GM23338 (cell line): ENCODE measurements at regions not wholly inside any gene's neighbourhood (a gene's known extent, or its start where the extent isn't known, plus 50 kb on each side); places are given as distances from the start of the nearest gene placed in this dataset.

Experiments used
- ATAC-seq: fragments of 200-7000 bp; cut with Tn5 transposase; 3 replicates; pipeline ENCODE4 v1.9.1; 2020
- DNase-seq: peaks from one replicate; pipeline ENCODE4 v3.0.0-alpha.2; 2015; ENCODE audit warnings: low spot score
- H2AFZ ChIP-seq: fragments of 200-600 bp; sonication (generic); 2 replicates; pipeline ENCODE4 v1.8.0; 2016; ENCODE audit warnings: antibody characterized with exemption, mild to moderate bottlenecking, moderate library complexity
- H3F3A ChIP-seq: fragments of 200-600 bp; sonication (generic); replicated peaks from 2 replicates; pipeline ENCODE4 v1.8.0; 2017; ENCODE audit warnings: antibody characterized with exemption, mixed run types, low read depth
- H3K27ac ChIP-seq: fragments of 200-600 bp; sonication (generic); 2 replicates; pipeline ENCODE4 v1.6.1; 2016; ENCODE audit warnings: low read depth
- H3K27me3 ChIP-seq: fragments of 200-600 bp; sonication (generic); 2 replicates; pipeline ENCODE4 v1.8.0; 2016; ENCODE audit warnings: mild to moderate bottlenecking, mixed run types, moderate library complexity; ENCODE audit not compliant: insufficient read depth
- H3K36me3 ChIP-seq: fragments of 200-600 bp; sonication (generic); 2 replicates; pipeline ENCODE4 v1.8.0; 2016; ENCODE audit warnings: mild to moderate bottlenecking; ENCODE audit not compliant: insufficient read depth
- H3K4me1 ChIP-seq: fragments of 200-600 bp; sonication (generic); 2 replicates; pipeline ENCODE4 v1.8.0; 2016; ENCODE audit warnings: mild to moderate bottlenecking, moderate library complexity; ENCODE audit not compliant: insufficient read depth
- H3K4me2 ChIP-seq: fragments of 200-600 bp; sonication (generic); 2 replicates; pipeline ENCODE4 v1.7.1; 2017; ENCODE audit warnings: mixed run types
- H3K4me3 ChIP-seq: fragments of 200-600 bp; sonication (generic); 2 replicates; pipeline ENCODE4 v1.6.1; 2016; ENCODE audit warnings: mixed run types
- H3K79me2 ChIP-seq: fragments of 200-600 bp; sonication (generic); replicated peaks from 2 replicates; pipeline ENCODE4 v1.8.0; 2017; ENCODE audit warnings: mild to moderate bottlenecking; ENCODE audit not compliant: insufficient read depth
- H3K9me2 ChIP-seq: fragments of 200-600 bp; sonication (generic); 2 replicates; pipeline ENCODE4 v1.8.0; 2017; ENCODE audit not compliant: insufficient read depth
- H4K20me1 ChIP-seq: fragments of 200-600 bp; sonication (generic); replicated peaks from 2 replicates; pipeline ENCODE4 v1.8.0; 2017; ENCODE audit warnings: mild to moderate bottlenecking; ENCODE audit not compliant: insufficient read depth
- H3K27ac Mint-ChIP-seq: 2 replicates; pipeline ENCODE4 v1.8.0; 2020; ENCODE audit warnings: inconsistent platforms, mild to moderate bottlenecking, moderate library complexity, mixed read lengths
- H3K27me3 Mint-ChIP-seq: 3 replicates; pipeline ENCODE4 v1.8.0; 2022; ENCODE audit warnings: low read depth, mild to moderate bottlenecking, moderate library complexity, mixed read lengths, inconsistent platforms; ENCODE audit not compliant: insufficient read depth, poor library complexity
- H3K36me3 Mint-ChIP-seq: 3 replicates; pipeline ENCODE4 v1.8.0; 2021; ENCODE audit warnings: low read depth, mild to moderate bottlenecking, inconsistent platforms, moderate library complexity, mixed read lengths
- H3K4me1 Mint-ChIP-seq: 3 replicates; pipeline ENCODE4 v1.8.0; 2020; ENCODE audit warnings: mild to moderate bottlenecking, inconsistent platforms, mixed read lengths
- H3K4me3 Mint-ChIP-seq: 3 replicates; pipeline ENCODE4 v1.8.0; 2021; ENCODE audit warnings: moderate library complexity, mild to moderate bottlenecking, inconsistent platforms, mixed read lengths
- H3K9me3 Mint-ChIP-seq: 3 replicates; pipeline ENCODE4 v1.8.0; 2020; ENCODE audit warnings: moderate library complexity, mild to moderate bottlenecking, inconsistent platforms, mixed read lengths
- JUNB ChIP-seq: IDR thresholded peaks from one replicate; pipeline ENCODE4 v1.6.1; 2016; ENCODE audit warnings: antibody characterized with exemption; ENCODE audit not compliant: unreplicated experiment
- NANOG ChIP-seq: IDR thresholded peaks from 2 replicates; pipeline ENCODE4 v1.6.1; 2016; ENCODE audit warnings: antibody characterized with exemption, borderline replicate concordance
- POLR2AphosphoS5 ChIP-seq: IDR thresholded peaks from 2 replicates; pipeline ENCODE4 v1.6.1; 2016; ENCODE audit warnings: antibody characterized with exemption, low read depth
- STAT1 ChIP-seq: IDR thresholded peaks from one replicate; pipeline ENCODE4 v1.6.1; 2016; ENCODE audit warnings: antibody characterized with exemption; ENCODE audit not compliant: unreplicated experiment
- ZNF331 ChIP-seq: fragments of 250-450 bp; sonication (Bioruptor Pico); IDR thresholded peaks from 2 replicates; pipeline ENCODE4 v1.5.0; 2020; ENCODE audit warnings: low read depth, mild to moderate bottlenecking, moderate library complexity
- TF ChIP-seq, protein P1 (sequence below): fragments of 250-450 bp; sonication (Bioruptor Pico); IDR thresholded peaks from 2 replicates; pipeline ENCODE4 v1.5.0; 2020; ENCODE audit warnings: mild to moderate bottlenecking, moderate library complexity
- TF ChIP-seq, protein P2 (sequence below): IDR thresholded peaks from one replicate; pipeline ENCODE4 v1.6.1; 2018; ENCODE audit warnings: antibody characterized with exemption; ENCODE audit not compliant: unreplicated experiment
- TF ChIP-seq, protein P3 (sequence below), 2 experiments: fragments of 200-600 bp in 1 of 2; sonication (generic) in 1 of 2; conservative IDR thresholded peaks; 2 replicates each; pipeline versions ENCODE4 v1.5.1 to v1.6.1; 2016 to 2017; ENCODE audit warnings: antibody characterized with exemption in 2 of 2, low read depth in 2 of 2, mild to moderate bottlenecking in 2 of 2, moderate library complexity in 1 of 2

GRCh38 chr12:15033029-15033428 lies 60.2 kb downstream of the PDE6H start:
- no peak overlapping the region for H3K4me3 Mint-ChIP-seq
- no peak overlapping the region for H3K4me2 ChIP-seq

More at GRCh38 chr12:15033029-15033428, 60.2 kb downstream of the PDE6H start:
- Mint-ChIP-seq H3K9me3 (peaks cover 4% of the 10 kb centered on the region; the same call in 1 of the 3 replicates), H3K4me1 (peaks cover 33% of the 10 kb centered on the region), H3K36me3 (peaks cover 2% of the 10 kb centered on the region; the same call in 2 of the 3 replicates), H3K27ac (no peak overlapping the region), H3K27me3 (peaks cover 4% of the 10 kb centered on the region)
- Histone ChIP-seq H4K20me1 (no peaks in the 10 kb centered on the region), H2AFZ (no peak overlapping the region), H3K79me2 (no peaks in the 10 kb centered on the region), H3K9me2 (peaks cover 11% of the 10 kb centered on the region; the same call in 1 of the 2 replicates), H3K4me3 (no peak overlapping the region), H3F3A (no peaks in the 10 kb centered on the region), H3K27me3 (no peaks in the 10 kb centered on the region), H3K27ac (no peak overlapping the region), H3K36me3 (no peaks in the 10 kb centered on the region), H3K4me1 (peaks cover 20% of the 10 kb centered on the region)
- DNase-seq: no peak
- TF ChIP-seq ZNF331 (no peak), POLR2AphosphoS5 (no peak), STAT1 (no peak), NANOG (no peak), JUNB (no peak)
- TF ChIP-seq, protein P1, sequence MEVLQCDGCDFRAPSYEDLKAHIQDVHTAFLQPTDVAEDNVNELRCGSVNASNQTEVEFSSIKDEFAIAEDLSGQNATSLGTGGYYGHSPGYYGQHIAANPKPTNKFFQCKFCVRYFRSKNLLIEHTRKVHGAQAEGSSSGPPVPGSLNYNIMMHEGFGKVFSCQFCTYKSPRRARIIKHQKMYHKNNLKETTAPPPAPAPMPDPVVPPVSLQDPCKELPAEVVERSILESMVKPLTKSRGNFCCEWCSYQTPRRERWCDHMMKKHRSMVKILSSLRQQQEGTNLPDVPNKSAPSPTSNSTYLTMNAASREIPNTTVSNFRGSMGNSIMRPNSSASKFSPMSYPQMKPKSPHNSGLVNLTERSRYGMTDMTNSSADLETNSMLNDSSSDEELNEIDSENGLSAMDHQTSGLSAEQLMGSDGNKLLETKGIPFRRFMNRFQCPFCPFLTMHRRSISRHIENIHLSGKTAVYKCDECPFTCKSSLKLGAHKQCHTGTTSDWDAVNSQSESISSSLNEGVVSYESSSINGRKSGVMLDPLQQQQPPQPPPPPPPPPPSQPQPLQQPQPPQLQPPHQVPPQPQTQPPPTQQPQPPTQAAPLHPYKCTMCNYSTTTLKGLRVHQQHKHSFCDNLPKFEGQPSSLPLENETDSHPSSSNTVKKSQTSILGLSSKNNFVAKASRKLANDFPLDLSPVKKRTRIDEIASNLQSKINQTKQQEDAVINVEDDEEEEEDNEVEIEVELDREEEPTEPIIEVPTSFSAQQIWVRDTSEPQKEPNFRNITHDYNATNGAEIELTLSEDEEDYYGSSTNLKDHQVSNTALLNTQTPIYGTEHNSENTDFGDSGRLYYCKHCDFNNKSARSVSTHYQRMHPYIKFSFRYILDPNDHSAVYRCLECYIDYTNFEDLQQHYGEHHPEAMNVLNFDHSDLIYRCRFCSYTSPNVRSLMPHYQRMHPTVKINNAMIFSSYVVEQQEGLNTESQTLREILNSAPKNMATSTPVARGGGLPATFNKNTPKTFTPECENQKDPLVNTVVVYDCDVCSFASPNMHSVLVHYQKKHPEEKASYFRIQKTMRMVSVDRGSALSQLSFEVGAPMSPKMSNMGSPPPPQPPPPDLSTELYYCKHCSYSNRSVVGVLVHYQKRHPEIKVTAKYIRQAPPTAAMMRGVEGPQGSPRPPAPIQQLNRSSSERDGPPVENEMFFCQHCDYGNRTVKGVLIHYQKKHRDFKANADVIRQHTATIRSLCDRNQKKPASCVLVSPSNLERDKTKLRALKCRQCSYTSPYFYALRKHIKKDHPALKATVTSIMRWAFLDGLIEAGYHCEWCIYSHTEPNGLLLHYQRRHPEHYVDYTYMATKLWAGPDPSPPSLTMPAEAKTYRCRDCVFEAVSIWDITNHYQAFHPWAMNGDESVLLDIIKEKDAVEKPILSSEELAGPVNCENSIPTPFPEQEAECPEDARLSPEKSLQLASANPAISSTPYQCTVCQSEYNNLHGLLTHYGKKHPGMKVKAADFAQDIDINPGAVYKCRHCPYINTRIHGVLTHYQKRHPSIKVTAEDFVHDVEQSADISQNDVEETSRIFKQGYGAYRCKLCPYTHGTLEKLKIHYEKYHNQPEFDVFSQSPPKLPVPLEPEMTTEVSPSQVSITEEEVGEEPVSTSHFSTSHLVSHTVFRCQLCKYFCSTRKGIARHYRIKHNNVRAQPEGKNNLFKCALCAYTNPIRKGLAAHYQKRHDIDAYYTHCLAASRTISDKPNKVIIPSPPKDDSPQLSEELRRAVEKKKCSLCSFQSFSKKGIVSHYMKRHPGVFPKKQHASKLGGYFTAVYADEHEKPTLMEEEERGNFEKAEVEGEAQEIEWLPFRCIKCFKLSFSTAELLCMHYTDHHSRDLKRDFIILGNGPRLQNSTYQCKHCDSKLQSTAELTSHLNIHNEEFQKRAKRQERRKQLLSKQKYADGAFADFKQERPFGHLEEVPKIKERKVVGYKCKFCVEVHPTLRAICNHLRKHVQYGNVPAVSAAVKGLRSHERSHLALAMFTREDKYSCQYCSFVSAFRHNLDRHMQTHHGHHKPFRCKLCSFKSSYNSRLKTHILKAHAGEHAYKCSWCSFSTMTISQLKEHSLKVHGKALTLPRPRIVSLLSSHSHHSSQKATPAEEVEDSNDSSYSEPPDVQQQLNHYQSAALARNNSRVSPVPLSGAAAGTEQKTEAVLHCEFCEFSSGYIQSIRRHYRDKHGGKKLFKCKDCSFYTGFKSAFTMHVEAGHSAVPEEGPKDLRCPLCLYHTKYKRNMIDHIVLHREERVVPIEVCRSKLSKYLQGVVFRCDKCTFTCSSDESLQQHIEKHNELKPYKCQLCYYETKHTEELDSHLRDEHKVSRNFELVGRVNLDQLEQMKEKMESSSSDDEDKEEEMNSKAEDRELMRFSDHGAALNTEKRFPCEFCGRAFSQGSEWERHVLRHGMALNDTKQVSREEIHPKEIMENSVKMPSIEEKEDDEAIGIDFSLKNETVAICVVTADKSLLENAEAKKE (CRISPR knock-in tag): no peak
- TF ChIP-seq, protein P2, sequence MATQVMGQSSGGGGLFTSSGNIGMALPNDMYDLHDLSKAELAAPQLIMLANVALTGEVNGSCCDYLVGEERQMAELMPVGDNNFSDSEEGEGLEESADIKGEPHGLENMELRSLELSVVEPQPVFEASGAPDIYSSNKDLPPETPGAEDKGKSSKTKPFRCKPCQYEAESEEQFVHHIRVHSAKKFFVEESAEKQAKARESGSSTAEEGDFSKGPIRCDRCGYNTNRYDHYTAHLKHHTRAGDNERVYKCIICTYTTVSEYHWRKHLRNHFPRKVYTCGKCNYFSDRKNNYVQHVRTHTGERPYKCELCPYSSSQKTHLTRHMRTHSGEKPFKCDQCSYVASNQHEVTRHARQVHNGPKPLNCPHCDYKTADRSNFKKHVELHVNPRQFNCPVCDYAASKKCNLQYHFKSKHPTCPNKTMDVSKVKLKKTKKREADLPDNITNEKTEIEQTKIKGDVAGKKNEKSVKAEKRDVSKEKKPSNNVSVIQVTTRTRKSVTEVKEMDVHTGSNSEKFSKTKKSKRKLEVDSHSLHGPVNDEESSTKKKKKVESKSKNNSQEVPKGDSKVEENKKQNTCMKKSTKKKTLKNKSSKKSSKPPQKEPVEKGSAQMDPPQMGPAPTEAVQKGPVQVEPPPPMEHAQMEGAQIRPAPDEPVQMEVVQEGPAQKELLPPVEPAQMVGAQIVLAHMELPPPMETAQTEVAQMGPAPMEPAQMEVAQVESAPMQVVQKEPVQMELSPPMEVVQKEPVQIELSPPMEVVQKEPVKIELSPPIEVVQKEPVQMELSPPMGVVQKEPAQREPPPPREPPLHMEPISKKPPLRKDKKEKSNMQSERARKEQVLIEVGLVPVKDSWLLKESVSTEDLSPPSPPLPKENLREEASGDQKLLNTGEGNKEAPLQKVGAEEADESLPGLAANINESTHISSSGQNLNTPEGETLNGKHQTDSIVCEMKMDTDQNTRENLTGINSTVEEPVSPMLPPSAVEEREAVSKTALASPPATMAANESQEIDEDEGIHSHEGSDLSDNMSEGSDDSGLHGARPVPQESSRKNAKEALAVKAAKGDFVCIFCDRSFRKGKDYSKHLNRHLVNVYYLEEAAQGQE: no peak
- TF ChIP-seq, protein P3, sequence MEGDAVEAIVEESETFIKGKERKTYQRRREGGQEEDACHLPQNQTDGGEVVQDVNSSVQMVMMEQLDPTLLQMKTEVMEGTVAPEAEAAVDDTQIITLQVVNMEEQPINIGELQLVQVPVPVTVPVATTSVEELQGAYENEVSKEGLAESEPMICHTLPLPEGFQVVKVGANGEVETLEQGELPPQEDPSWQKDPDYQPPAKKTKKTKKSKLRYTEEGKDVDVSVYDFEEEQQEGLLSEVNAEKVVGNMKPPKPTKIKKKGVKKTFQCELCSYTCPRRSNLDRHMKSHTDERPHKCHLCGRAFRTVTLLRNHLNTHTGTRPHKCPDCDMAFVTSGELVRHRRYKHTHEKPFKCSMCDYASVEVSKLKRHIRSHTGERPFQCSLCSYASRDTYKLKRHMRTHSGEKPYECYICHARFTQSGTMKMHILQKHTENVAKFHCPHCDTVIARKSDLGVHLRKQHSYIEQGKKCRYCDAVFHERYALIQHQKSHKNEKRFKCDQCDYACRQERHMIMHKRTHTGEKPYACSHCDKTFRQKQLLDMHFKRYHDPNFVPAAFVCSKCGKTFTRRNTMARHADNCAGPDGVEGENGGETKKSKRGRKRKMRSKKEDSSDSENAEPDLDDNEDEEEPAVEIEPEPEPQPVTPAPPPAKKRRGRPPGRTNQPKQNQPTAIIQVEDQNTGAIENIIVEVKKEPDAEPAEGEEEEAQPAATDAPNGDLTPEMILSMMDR (conservative IDR thresholded peaks at IDR 0.05; ENCODE audit: low read depth in 2 of 2): no peak
- ATAC-seq: no peak
